CD14-positive monocyte (primary cell): ENCODE measurements at regions not wholly inside any gene's neighbourhood (a gene's known extent, or its start where the extent isn't known, plus 50 kb on each side); places are given as distances from the start of the nearest gene placed in this dataset.

Experiments used
- DNase-seq, 3 donors: peaks; one replicate each; pipeline ENCODE4 v3.0.0-alpha.2; 2011 to 2022
- H2AFZ ChIP-seq: 2 replicates; pipeline ENCODE4 v1.6.0; 2012; ENCODE audit warnings: mild to moderate bottlenecking, low read depth, low read length, inconsistent platforms; ENCODE audit not compliant: insufficient read depth, poor library complexity, severe bottlenecking
- H3K27ac ChIP-seq, 2 donors: 1 replicate in 1 of 2; 2 replicates in 1 of 2; pipeline ENCODE4 v1.5.1; 2012 to 2013; ENCODE audit warnings: low read length in 2 of 2, control low read depth in 1 of 2, inconsistent platforms in 1 of 2, low read depth in 1 of 2, mild to moderate bottlenecking in 1 of 2
- H3K27me3 ChIP-seq, 2 donors: one replicate each; pipeline versions ENCODE4 v1.6.0 to v1.6.1; 2011 to 2013; ENCODE audit warnings: low read length in 2 of 2; ENCODE audit not compliant: control insufficient read depth in 2 of 2, insufficient read depth in 2 of 2
- H3K36me3 ChIP-seq, 2 donors: replicated peaks in 1 of 2; 1 replicate in 1 of 2; 2 replicates in 1 of 2; pipeline versions ENCODE4 v1.5.1 to v1.6.1; 2012 to 2013; ENCODE audit warnings: low read length in 2 of 2, control low read depth in 1 of 2, inconsistent platforms in 1 of 2, mild to moderate bottlenecking in 1 of 2; ENCODE audit not compliant: insufficient read depth in 2 of 2, control insufficient read depth in 1 of 2
- H3K4me1 ChIP-seq, 2 donors: 1 replicate in 1 of 2; 2 replicates in 1 of 2; pipeline versions ENCODE4 v1.5.1 to v1.6.1; 2012 to 2013; ENCODE audit warnings: low read length in 2 of 2, control low read depth in 1 of 2, inconsistent platforms in 1 of 2, mild to moderate bottlenecking in 1 of 2, moderate library complexity in 1 of 2; ENCODE audit not compliant: insufficient read depth in 2 of 2, control insufficient read depth in 1 of 2
- H3K4me2 ChIP-seq: replicated peaks from 2 replicates; pipeline ENCODE3; 2012; ENCODE audit warnings: low read length, moderate library complexity, mild to moderate bottlenecking; ENCODE audit not compliant: poor library complexity, severe bottlenecking; ENCODE audit errors: extremely low read depth
- H3K4me3 ChIP-seq, 3 experiments: fragments of 200-600 bp in 1 of 3; sonication (generic) in 1 of 3; replicated peaks in 1 of 3; 1 replicate in 2 of 3; 2 replicates in 1 of 3; pipeline ENCODE4 v1.5.1; 2011 to 2013; ENCODE audit warnings: low read length in 3 of 3, mild to moderate bottlenecking in 3 of 3, control low read depth in 2 of 3, low read depth in 2 of 3, inconsistent platforms in 1 of 3, moderate library complexity in 1 of 3
- H3K79me2 ChIP-seq: 2 replicates; pipeline ENCODE4 v1.6.0; 2012; ENCODE audit warnings: mild to moderate bottlenecking, control low read depth, inconsistent platforms, low read length, moderate library complexity; ENCODE audit not compliant: insufficient read depth
- H3K9ac ChIP-seq: 2 replicates; pipeline ENCODE4 v1.6.0; 2017; ENCODE audit warnings: low read length, mild to moderate bottlenecking; ENCODE audit not compliant: insufficient read depth, poor library complexity, severe bottlenecking
- H3K9me3 ChIP-seq, 2 donors: replicated peaks in 1 of 2; 1 replicate in 1 of 2; 2 replicates in 1 of 2; pipeline versions ENCODE4 v1.5.1 to v1.6.1; 2012 to 2013; ENCODE audit warnings: low read length in 2 of 2, control low read depth in 1 of 2; ENCODE audit not compliant: control insufficient read depth in 1 of 2, insufficient read depth in 1 of 2
- H4K20me1 ChIP-seq: 2 replicates; pipeline ENCODE4 v1.6.0; 2012; ENCODE audit warnings: mild to moderate bottlenecking, low read length, control low read depth, moderate library complexity; ENCODE audit not compliant: insufficient read depth
- H3K27ac Mint-ChIP-seq, 7 donors: one replicate each; pipeline ENCODE4 v1.8.0; 2020; ENCODE audit warnings: mild to moderate bottlenecking in 7 of 7, mixed read lengths in 7 of 7, moderate library complexity in 6 of 7, inconsistent platforms in 2 of 7
- H3K27me3 Mint-ChIP-seq, 3 donors: one replicate each; pipeline ENCODE4 v1.8.0; 2021 to 2022; ENCODE audit warnings: low read depth in 3 of 3, mild to moderate bottlenecking in 3 of 3, mixed read lengths in 3 of 3, moderate library complexity in 3 of 3, inconsistent platforms in 1 of 3
- H3K36me3 Mint-ChIP-seq, 2 donors: one replicate each; pipeline ENCODE4 v1.8.0; 2020; ENCODE audit warnings: mixed read lengths in 2 of 2, inconsistent platforms in 1 of 2, mild to moderate bottlenecking in 1 of 2
- H3K4me1 Mint-ChIP-seq: one replicate; pipeline ENCODE4 v1.8.0; 2020; ENCODE audit warnings: mild to moderate bottlenecking, mixed read lengths
- H3K4me3 Mint-ChIP-seq, 2 donors: one replicate each; pipeline ENCODE4 v1.8.0; 2020; ENCODE audit warnings: mild to moderate bottlenecking in 2 of 2, mixed read lengths in 2 of 2, moderate library complexity in 1 of 2
- H3K9me3 Mint-ChIP-seq, 7 donors: one replicate each; pipeline ENCODE4 v1.8.0; 2020 to 2022; ENCODE audit warnings: mixed read lengths in 7 of 7, mild to moderate bottlenecking in 6 of 7, moderate library complexity in 6 of 7, inconsistent platforms in 2 of 7
- CTCF ChIP-seq: fragments of 200-600 bp; IDR thresholded peaks from one replicate; pipeline ENCODE4 v1.8.0; 2022; ENCODE audit warnings: antibody characterized with exemption, mild to moderate bottlenecking
- WGBS: methylation state at CpG from one replicate; pipeline ENCODE4 v1.1.5; 2013; ENCODE audit warnings: missing lambda C conversion rate; ENCODE audit not compliant: insufficient coverage; 5-methylcytosine and 5-hydroxymethylcytosine counted together
- intact Hi-C, 2 donors: fragments of 100-400 bp; cut with micrococcal nuclease; formaldehyde crosslinking; loops; one replicate each; pipeline versions ENCODE4 v1.15.0 to v1.15.1; 2023

DNA sequence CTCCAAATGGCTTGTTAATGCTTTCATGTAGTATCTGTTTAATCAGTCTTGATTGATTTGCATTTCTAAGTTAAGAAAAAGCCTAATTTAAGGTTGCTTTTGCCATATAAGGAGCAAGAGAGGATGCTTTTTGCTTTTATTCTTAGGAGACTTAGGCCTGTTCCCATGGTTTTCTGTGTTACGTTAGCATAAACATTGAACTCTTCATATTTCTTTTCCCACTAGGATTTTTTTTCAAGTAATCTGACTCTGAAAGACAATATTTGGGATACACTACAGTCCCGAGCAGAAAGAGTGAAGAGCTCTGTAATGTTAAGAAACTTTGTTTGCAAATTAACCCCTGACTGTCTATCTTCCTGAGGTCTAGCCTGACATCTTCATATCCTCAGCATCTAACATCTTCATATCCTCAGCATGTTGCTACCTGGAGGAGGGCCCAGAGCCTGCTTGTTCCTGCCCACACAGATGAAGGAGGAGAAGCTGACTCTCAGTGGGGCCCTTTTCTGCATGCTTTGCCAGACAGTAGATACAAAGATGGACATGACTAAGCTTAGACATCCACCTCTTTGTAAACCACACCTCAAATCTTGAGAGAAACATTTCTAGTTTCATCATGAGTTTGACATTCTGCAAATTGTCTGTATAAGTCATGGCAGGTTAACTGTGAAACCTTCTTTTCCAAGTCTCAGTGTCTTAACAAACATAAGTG, 86.2 kb upstream of the COL6A5 start:
- no CpG with 5 or more reads among the region's 2 CpGs for WGBS

DNA sequence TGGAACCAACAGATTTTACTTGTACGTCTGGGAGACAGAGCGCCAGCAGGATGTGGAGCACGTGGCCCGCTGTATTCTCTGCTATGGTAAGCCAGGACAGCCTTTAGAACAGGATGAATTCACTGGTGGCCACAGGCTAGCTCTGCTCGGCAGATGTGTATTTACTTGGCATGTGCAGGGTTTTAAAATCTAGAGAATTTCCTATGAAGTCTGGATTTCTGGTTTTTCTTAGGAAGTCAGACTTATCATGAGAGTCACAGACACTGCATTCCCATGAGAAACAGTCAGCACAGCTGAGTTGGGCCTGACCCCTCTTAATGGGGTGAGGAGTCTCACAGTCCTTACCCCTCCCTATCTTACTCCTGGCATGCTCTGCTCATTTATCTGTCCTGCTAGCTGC, 84.6 kb upstream of the COL6A5 start:
- Histone ChIP-seq H2AFZ (no peak overlapping the region), H3K4me3 (no peak overlapping the region), H4K20me1 (no peaks in the 10 kb centered on the region), H3K9me3 (no peaks in the 10 kb centered on the region), H3K36me3 (no peaks in the 10 kb centered on the region), H3K27ac (no peak overlapping the region), H3K4me2 (no peak overlapping the region), H3K27me3 (no peaks in the 10 kb centered on the region), H3K9ac (no peak overlapping the region), H3K4me1 (no peaks in the 10 kb centered on the region), H3K79me2 (no peaks in the 10 kb centered on the region)
- DNase-seq = no peak
- Mint-ChIP-seq H3K27me3 (peaks cover 3 to 5% (median 3%) of the 10 kb centered on the region in 3 donors), H3K27ac (no peak overlapping the region), H3K4me3 (no peak overlapping the region), H3K9me3 (peaks cover 0 to 3% (median 0%) of the 10 kb centered on the region in 7 donors), H3K4me1 (no peaks in the 10 kb centered on the region), H3K36me3 (no peaks in the 10 kb centered on the region)
- intact Hi-C loops = no loop called here
- TF ChIP-seq CTCF = no peak
- 98% methylated on average over 5 of the region's 5 CpGs for WGBS

More for the DNA sequence above, 86.2 kb upstream of the COL6A5 start:
- Mint-ChIP-seq H3K27me3 (peaks cover 3 to 5% (median 3%) of the 10 kb centered on the region in 3 donors), H3K4me1 (no peaks in the 10 kb centered on the region), H3K9me3 (peaks cover 0 to 3% (median 0%) of the 10 kb centered on the region in 7 donors), H3K36me3 (no peaks in the 10 kb centered on the region), H3K4me3 (no peak overlapping the region), H3K27ac (no peak overlapping the region)
- H3K4me2 ChIP-seq = no peak overlapping the region
- no peak overlapping the region for H3K9ac ChIP-seq
- no peak for DNase-seq
- H3K27ac ChIP-seq = no peak overlapping the region
- intact Hi-C loops = no loop called here
- no peaks in the 10 kb centered on the region for H3K27me3 ChIP-seq
- no peak overlapping the region for H3K4me3 ChIP-seq
- H2AFZ ChIP-seq = no peak overlapping the region
- H4K20me1 ChIP-seq = no peaks in the 10 kb centered on the region
- no peaks in the 10 kb centered on the region for H3K4me1 ChIP-seq
- TF ChIP-seq CTCF = no peak
- H3K9me3 ChIP-seq = no peaks in the 10 kb centered on the region
- no peaks in the 10 kb centered on the region for H3K36me3 ChIP-seq
- H3K79me2 ChIP-seq = no peaks in the 10 kb centered on the region
